ENCODE measurements at regions not wholly inside any gene's neighbourhood (a gene's known extent, or its start where the extent isn't known, plus 50 kb on each side); places are given as distances from the start of the nearest gene placed in this dataset.

DNA sequence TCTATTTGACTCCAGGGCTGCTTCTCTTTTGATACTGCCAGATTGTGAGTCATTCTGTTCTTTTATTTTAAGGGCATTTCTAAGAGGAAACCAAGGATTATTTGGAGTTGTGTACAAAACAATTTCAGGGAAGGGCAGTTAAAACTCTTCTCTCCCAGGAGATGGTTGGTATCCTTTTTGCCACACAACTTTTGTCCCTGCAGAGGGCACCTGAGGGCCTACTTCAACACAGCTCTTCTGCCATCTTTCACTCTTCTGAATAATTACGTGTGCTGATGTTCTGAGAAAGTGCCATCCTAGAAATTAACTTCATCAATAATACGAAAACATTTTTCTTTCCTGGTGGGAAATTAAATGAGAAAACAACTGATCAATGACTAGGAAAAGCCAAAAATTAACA lies 75.7 kb upstream of the GADL1 start:
- TF ChIP-seq, protein P1, sequence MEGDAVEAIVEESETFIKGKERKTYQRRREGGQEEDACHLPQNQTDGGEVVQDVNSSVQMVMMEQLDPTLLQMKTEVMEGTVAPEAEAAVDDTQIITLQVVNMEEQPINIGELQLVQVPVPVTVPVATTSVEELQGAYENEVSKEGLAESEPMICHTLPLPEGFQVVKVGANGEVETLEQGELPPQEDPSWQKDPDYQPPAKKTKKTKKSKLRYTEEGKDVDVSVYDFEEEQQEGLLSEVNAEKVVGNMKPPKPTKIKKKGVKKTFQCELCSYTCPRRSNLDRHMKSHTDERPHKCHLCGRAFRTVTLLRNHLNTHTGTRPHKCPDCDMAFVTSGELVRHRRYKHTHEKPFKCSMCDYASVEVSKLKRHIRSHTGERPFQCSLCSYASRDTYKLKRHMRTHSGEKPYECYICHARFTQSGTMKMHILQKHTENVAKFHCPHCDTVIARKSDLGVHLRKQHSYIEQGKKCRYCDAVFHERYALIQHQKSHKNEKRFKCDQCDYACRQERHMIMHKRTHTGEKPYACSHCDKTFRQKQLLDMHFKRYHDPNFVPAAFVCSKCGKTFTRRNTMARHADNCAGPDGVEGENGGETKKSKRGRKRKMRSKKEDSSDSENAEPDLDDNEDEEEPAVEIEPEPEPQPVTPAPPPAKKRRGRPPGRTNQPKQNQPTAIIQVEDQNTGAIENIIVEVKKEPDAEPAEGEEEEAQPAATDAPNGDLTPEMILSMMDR (IDR thresholded peaks at IDR 0.05), result peak; percentile 52
- no peaks in the 10 kb centered on the region for H3K36me3 Mint-ChIP-seq (ENCODE audit: unreplicated experiment)
- DNase-seq (ENCODE audit: extremely low spot score, unreplicated experiment), result no peak
- H3K4me1 Mint-ChIP-seq (ENCODE audit: unreplicated experiment), result no peaks in the 10 kb centered on the region
- H3K27me3 Mint-ChIP-seq (ENCODE audit: unreplicated experiment), result peaks cover 35% of the 10 kb centered on the region
- no peak overlapping the region for H3K4me3 Mint-ChIP-seq (ENCODE audit: unreplicated experiment)
- no peak overlapping the region for H3K27ac Mint-ChIP-seq (ENCODE audit: unreplicated experiment)
- no peaks in the 10 kb centered on the region for H3K9me3 Mint-ChIP-seq (ENCODE audit: unreplicated experiment)

DNA sequence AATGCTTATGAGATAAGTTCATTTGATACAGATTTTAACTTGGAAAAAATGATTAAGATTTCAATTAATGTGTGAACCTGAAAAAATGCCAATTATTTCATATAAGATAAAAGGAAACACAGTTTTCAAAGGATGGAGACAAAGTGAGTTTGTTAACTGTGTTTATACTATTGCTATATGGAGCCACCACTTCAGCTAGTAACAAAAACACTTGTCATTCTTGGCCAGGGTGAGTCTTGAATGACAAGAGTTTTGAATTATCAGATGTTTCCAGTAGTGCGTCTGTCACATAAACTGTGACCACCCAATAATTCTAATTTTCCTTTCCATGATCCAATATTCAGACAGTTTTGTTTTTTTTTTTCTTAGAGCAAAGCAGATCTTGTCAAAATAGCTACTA lies 78.0 kb upstream of the GADL1 start:
- H3K4me1 Mint-ChIP-seq (ENCODE audit: unreplicated experiment), result no peaks in the 10 kb centered on the region
- H3K9me3 Mint-ChIP-seq (ENCODE audit: unreplicated experiment), result no peaks in the 10 kb centered on the region
- TF ChIP-seq, protein P1 (IDR thresholded peaks at IDR 0.05), result no peak
- peaks cover 14% of the 10 kb centered on the region for H3K27me3 Mint-ChIP-seq (ENCODE audit: unreplicated experiment)
- H3K36me3 Mint-ChIP-seq (ENCODE audit: unreplicated experiment), result no peaks in the 10 kb centered on the region
- no peak overlapping the region for H3K4me3 Mint-ChIP-seq (ENCODE audit: unreplicated experiment)
- DNase-seq (ENCODE audit: extremely low spot score, unreplicated experiment), result no peak
- H3K27ac Mint-ChIP-seq (ENCODE audit: unreplicated experiment), result no peak overlapping the region

DNA sequence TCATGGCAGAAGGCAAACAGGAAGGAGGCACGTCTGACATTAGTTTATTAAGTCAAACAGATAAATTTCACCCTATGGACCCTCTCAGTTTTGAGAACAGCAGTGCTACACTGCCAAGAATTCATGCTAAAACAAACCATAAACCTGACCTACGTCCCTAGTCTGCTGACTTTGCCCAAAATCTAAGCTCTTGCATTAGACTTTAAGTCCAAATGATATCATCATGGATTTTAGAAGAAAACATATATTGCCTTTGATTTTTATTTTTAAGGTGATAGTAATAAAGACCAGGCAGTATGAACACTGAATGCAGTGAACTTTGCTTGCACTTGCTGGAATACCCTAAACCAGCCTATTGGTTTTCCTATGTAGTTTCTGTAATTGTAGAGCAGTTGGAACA lies 79.6 kb upstream of the GADL1 start:
- TF ChIP-seq, protein P1 (IDR thresholded peaks at IDR 0.05), result no peak
- H3K27me3 Mint-ChIP-seq (ENCODE audit: unreplicated experiment), result peaks cover 5% of the 10 kb centered on the region
- no peaks in the 10 kb centered on the region for H3K9me3 Mint-ChIP-seq (ENCODE audit: unreplicated experiment)
- DNase-seq (ENCODE audit: extremely low spot score, unreplicated experiment), result no peak
- H3K4me1 Mint-ChIP-seq (ENCODE audit: unreplicated experiment), result no peaks in the 10 kb centered on the region
- no peak overlapping the region for H3K4me3 Mint-ChIP-seq (ENCODE audit: unreplicated experiment)
- H3K36me3 Mint-ChIP-seq (ENCODE audit: unreplicated experiment), result no peaks in the 10 kb centered on the region
- H3K27ac Mint-ChIP-seq (ENCODE audit: unreplicated experiment), result no peak overlapping the region

DNA sequence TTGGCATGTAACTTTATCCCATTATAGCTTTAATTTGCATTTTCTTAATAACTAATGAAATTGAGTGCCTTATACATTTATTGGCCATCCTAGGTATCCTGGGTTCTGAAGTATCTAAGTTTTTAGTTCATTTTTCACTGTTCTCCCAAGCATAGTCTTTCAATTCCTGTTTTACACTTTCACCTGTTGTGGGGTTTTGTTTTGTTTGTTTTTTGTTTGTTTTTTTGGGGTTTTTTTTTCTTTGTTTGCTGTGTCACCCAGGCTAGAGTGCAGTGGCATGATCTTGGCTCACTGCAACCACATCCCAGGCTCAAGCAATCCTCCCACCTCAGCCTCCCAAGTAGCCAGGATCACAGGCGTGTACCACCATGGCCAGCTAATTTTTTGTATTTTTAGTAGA lies 83.1 kb upstream of the GADL1 start:
- no peaks in the 10 kb centered on the region for H3K36me3 Mint-ChIP-seq (ENCODE audit: unreplicated experiment)
- no peak overlapping the region for H3K4me3 Mint-ChIP-seq (ENCODE audit: unreplicated experiment)
- TF ChIP-seq, protein P1 (IDR thresholded peaks at IDR 0.05), result no peak
- no peaks in the 10 kb centered on the region for H3K4me1 Mint-ChIP-seq (ENCODE audit: unreplicated experiment)
- no peaks in the 10 kb centered on the region for H3K9me3 Mint-ChIP-seq (ENCODE audit: unreplicated experiment)
- H3K27ac Mint-ChIP-seq (ENCODE audit: unreplicated experiment), result no peak overlapping the region
- no peak for DNase-seq (ENCODE audit: extremely low spot score, unreplicated experiment)
- H3K27me3 Mint-ChIP-seq (ENCODE audit: unreplicated experiment), result peaks cover 3% of the 10 kb centered on the region

DNA sequence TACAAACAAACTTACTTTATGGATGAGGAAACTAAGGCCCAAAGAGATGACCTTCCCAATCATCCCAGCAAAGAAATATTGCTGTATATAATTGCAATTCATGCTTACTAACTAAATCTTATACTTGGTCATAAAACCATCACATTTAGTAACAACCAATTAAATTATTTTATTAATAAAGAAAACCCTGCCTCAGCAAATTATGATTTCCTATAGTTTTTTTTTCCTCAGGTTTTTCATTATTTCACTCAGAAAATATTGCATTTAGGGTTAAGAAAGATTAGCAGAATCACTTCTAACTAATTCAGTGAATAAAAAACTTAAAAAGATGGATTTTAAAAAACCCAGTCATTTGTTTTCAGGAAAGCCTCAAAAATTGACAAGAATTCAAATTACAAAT lies 86.5 kb upstream of the GADL1 start:
- no peak for DNase-seq (ENCODE audit: extremely low spot score, unreplicated experiment)
- Mint-ChIP-seq H3K36me3 (ENCODE audit: unreplicated experiment) (no peaks in the 10 kb centered on the region), H3K4me1 (ENCODE audit: unreplicated experiment) (no peaks in the 10 kb centered on the region), H3K27me3 (ENCODE audit: unreplicated experiment) (peaks cover 9% of the 10 kb centered on the region), H3K4me3 (ENCODE audit: unreplicated experiment) (no peak overlapping the region), H3K9me3 (ENCODE audit: unreplicated experiment) (no peaks in the 10 kb centered on the region), H3K27ac (ENCODE audit: unreplicated experiment) (no peak overlapping the region)
- TF ChIP-seq, protein P1 (IDR thresholded peaks at IDR 0.05), result no peak

All from osteocyte (in vitro differentiated cells).